MG63 (cell line): ENCODE measurements at regions not wholly inside any gene's neighbourhood (a gene's known extent, or its start where the extent isn't known, plus 50 kb on each side); places are given as distances from the start of the nearest gene placed in this dataset.
"Not testable (repeated sequence)": the region's sequence is repeated elsewhere in the genome, so short reads cannot be mapped to it uniquely, and the experiment has no call there.

Source experiments
- DNase-seq: peaks from one replicate; pipeline ENCODE4 v3.0.0-alpha.2; 2020
- H3K27me3 ChIP-seq: fragments of 250-450 bp; sonication (Bioruptor Pico); 2 replicates; pipeline ENCODE4 v1.5.1; 2020; ENCODE audit warnings: mild to moderate bottlenecking, moderate library complexity
- H3K36me3 ChIP-seq: fragments of 250-450 bp; sonication (Bioruptor Pico); 2 replicates; pipeline ENCODE4 v1.5.1; 2020; ENCODE audit warnings: mild to moderate bottlenecking, moderate library complexity
- H3K4me3 ChIP-seq: fragments of 250-450 bp; sonication (Bioruptor Pico); 2 replicates; pipeline ENCODE4 v1.5.1; 2020; ENCODE audit warnings: mild to moderate bottlenecking, moderate library complexity
- H3K9me3 ChIP-seq: fragments of 250-450 bp; sonication (Bioruptor Pico); 2 replicates; pipeline ENCODE4 v1.5.1; 2020; ENCODE audit warnings: mild to moderate bottlenecking, moderate library complexity

GRCh38 chr16:61179561-61179960 is 856.7 kb downstream of the CDH8 start:
- no peaks in the 10 kb centered on the region for H3K27me3 ChIP-seq

GRCh38 chr16:61165797-61166196 is 870.4 kb downstream of the CDH8 start:
- no peak for DNase-seq
- H3K9me3 ChIP-seq = no peaks in the 10 kb centered on the region
- no peaks in the 10 kb centered on the region for H3K27me3 ChIP-seq
- no peaks in the 10 kb centered on the region for H3K36me3 ChIP-seq
- H3K4me3 ChIP-seq = no peak overlapping the region

More at GRCh38 chr16:61179561-61179960, 856.7 kb downstream of the CDH8 start:
- no peak for DNase-seq
- H3K4me3 ChIP-seq = no peak overlapping the region
- no peaks in the 10 kb centered on the region for H3K9me3 ChIP-seq
- no peaks in the 10 kb centered on the region for H3K36me3 ChIP-seq

- no peaks in the 10 kb centered on the region for H3K36me3 ChIP-seq
- no peaks in the 10 kb centered on the region for H3K27me3 ChIP-seq
- no peaks in the 10 kb centered on the region for H3K9me3 ChIP-seq
- DNase-seq = no peak
- H3K4me3 ChIP-seq = no peak overlapping the region
Measured at GRCh38 chr16:61150351-61150750, 885.9 kb downstream of the CDH8 start.

DNA sequence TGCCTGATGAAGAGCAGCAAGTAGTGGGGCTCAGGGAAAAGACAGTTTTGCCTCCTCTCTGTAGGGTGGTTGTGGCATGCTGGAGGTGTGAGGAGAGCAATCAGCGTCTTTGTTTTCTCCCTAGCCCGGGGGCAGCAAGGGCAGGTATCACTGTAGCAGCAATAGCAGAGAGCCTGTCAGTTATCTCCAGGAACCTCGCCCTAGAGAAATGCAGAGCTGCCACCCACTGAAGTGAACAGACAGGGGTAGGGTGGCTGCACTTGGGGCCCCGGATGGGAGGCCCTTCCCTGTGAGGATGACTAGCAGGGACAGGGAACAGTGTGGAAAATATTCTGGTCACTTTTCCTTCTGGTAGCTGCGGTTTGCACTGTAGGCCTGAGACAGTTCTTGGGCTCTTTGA is 886.5 kb downstream of the CDH8 start:
- Histone ChIP-seq H3K4me3 (no peak overlapping the region), H3K36me3 (no peaks in the 10 kb centered on the region), H3K9me3 (no peaks in the 10 kb centered on the region), H3K27me3 (no peaks in the 10 kb centered on the region)
- no peak for DNase-seq

- Histone ChIP-seq H3K27me3 (no peaks in the 10 kb centered on the region), H3K9me3 (no peaks in the 10 kb centered on the region), H3K36me3 (no peaks in the 10 kb centered on the region), H3K4me3 (no peak overlapping the region)
- no peak for DNase-seq
Measured at GRCh38 chr16:61148930-61149329, 887.3 kb downstream of the CDH8 start.

GRCh38 chr16:61146429-61146828 is 889.8 kb downstream of the CDH8 start:
- Histone ChIP-seq H3K36me3 (no peaks in the 10 kb centered on the region), H3K4me3 (no peak overlapping the region), H3K9me3 (no peaks in the 10 kb centered on the region), H3K27me3 (no peaks in the 10 kb centered on the region)
- DNase-seq = no peak

DNA sequence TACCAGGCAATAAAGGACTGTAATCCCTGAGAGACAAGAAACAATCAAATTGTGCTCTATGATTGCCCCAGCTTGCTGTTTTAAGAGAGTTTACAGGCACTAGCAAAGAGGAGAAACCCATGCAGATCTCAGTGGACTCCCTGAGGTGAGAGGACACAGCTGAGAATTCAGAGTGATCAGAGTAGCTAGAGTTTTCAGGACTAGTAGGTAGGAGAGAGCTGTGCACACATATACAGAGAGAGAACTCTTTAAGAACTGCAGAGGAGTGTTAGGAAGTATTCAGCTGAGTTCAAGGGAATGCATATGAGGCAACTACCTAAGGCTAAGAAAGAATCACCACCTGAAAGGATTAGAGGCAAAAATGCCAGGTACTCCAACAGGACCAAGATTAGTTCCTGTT is 904.8 kb downstream of the CDH8 start:
- Histone ChIP-seq H3K36me3 (no peaks in the 10 kb centered on the region), H3K27me3 (no peaks in the 10 kb centered on the region), H3K9me3 (no peaks in the 10 kb centered on the region), H3K4me3 (no peak overlapping the region)
- DNase-seq = no peak

- Histone ChIP-seq H3K27me3 (no peaks in the 10 kb centered on the region), H3K36me3 (no peaks in the 10 kb centered on the region), H3K4me3 (no peak overlapping the region), H3K9me3 (no peaks in the 10 kb centered on the region)
- DNase-seq = no peak
Measured at GRCh38 chr16:61128545-61129323, 907.5 kb downstream of the CDH8 start.

- no peaks in the 10 kb centered on the region for H3K36me3 ChIP-seq
- DNase-seq = peak; percentile 41
- no peaks in the 10 kb centered on the region for H3K27me3 ChIP-seq
- no peak overlapping the region for H3K4me3 ChIP-seq
- no peaks in the 10 kb centered on the region for H3K9me3 ChIP-seq
Measured at GRCh38 chr16:61105544-61105943, 930.7 kb downstream of the CDH8 start.

DNA sequence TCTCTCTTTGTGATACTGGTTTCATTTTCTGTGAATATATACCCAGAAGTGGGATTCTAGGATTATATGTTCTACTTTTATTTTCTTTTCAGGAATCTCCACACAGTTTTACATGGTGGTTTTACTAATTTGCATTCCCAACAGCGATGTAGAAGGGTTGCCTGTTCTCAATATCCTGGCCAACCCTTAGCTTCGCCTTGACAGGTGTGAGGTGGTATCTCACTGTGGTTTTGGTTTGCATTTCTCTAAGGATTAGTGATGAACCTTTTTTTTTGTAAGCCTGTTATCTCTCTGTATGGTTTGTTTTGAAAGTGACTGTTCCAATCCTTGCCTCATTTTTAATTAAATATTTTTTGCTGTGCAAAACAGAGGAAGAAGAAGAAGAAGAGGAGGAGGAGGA is 937.7 kb downstream of the CDH8 start:
- no peaks in the 10 kb centered on the region for H3K9me3 ChIP-seq
- DNase-seq = no peak
- H3K27me3 ChIP-seq = no peaks in the 10 kb centered on the region
- H3K4me3 ChIP-seq = no peak overlapping the region
- no peaks in the 10 kb centered on the region for H3K36me3 ChIP-seq

- not testable (repeated sequence) for H3K9me3 ChIP-seq, DNase-seq, H3K36me3 ChIP-seq, H3K4me3 ChIP-seq, H3K27me3 ChIP-seq
Measured at GRCh38 chr16:61091300-61091699, 944.9 kb downstream of the CDH8 start.

GRCh38 chr16:61083711-61084110 is 952.5 kb downstream of the CDH8 start:
- H3K36me3 ChIP-seq = no peaks in the 10 kb centered on the region
- H3K27me3 ChIP-seq = no peaks in the 10 kb centered on the region
- H3K9me3 ChIP-seq = no peaks in the 10 kb centered on the region
- H3K4me3 ChIP-seq = no peak overlapping the region
- DNase-seq = no peak

DNA sequence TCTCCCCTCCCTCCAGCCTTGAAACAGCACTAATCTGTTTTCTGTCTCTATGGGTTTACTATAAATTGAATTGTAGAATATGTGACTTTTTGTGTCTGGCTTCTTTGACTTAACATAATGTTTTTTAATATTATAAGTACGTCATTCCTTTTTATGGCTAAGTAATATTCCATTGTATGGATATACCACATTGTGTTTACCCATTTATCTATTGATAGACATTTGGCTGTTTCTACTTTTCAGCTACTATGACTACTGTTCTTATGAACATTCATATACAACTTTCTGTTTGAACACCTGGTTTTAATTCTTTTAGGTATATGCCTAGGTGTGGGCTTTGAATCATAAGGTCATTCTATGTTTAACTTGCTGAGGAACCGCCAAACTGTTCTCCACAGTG is 961.9 kb downstream of the CDH8 start:
- Histone ChIP-seq H3K9me3 (no peaks in the 10 kb centered on the region), H3K36me3 (no peaks in the 10 kb centered on the region), H3K4me3 (no peak overlapping the region), H3K27me3 (no peaks in the 10 kb centered on the region)
- DNase-seq = no peak

DNA sequence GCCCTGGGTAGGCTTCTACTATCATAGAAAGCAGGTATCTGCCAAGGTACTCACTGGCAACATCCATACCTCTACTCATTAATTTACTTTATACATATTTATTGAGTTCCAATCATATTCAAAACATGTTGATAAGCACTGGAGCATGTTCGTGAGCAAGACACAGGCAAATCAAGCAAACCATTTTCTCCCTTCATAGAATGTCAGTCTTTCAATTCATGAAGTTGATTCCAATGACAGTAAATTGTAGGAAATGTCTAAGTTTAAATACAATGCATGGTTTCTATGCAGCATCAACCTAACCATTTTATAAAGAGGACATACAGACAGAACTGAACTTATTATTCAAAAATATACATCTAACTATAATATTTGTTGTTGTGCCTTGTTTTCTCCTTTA is 978.6 kb downstream of the CDH8 start:
- no peak overlapping the region for H3K4me3 ChIP-seq
- no peaks in the 10 kb centered on the region for H3K9me3 ChIP-seq
- no peak for DNase-seq
- H3K27me3 ChIP-seq = no peaks in the 10 kb centered on the region
- no peaks in the 10 kb centered on the region for H3K36me3 ChIP-seq

DNA sequence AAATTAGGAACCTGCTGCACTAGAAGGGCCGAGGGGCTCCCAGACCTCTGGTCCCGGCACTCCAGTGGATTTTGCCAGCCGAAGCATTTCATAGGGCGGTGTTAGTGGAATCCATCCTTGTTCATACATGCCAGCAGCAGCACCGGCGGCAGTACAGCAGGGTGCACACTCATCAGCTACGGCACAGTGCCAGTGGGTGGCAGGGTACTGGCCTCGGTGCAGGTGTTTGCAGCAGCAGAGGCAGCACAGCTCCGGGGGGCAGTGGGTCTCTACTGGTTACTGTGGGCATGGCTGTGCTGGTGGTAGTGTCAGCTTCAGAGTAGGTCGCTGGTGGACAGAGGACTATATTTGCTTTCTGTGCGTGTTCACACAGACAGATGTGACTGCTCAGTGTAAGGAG is 985.7 kb downstream of the CDH8 start:
- Histone ChIP-seq H3K36me3 (no peaks in the 10 kb centered on the region), H3K9me3 (no peaks in the 10 kb centered on the region), H3K4me3 (no peak overlapping the region), H3K27me3 (no peaks in the 10 kb centered on the region)
- DNase-seq = no peak

- Histone ChIP-seq H3K9me3 (no peaks in the 10 kb centered on the region), H3K4me3 (no peak overlapping the region), H3K36me3 (no peaks in the 10 kb centered on the region), H3K27me3 (no peaks in the 10 kb centered on the region)
- no peak for DNase-seq
Measured at GRCh38 chr16:61045931-61046330, 990.3 kb downstream of the CDH8 start.

- DNase-seq = no peak
- H3K4me3 ChIP-seq = no peak overlapping the region
- H3K9me3 ChIP-seq = no peaks in the 10 kb centered on the region
Measured at GRCh38 chr16:61042737-61043136, 993.5 kb downstream of the CDH8 start.

GRCh38 chr16:61030616-61031015 is 1005.6 kb downstream of the CDH8 start:
- H3K27me3 ChIP-seq = no peaks in the 10 kb centered on the region
- no peak for DNase-seq
- no peaks in the 10 kb centered on the region for H3K36me3 ChIP-seq
- H3K4me3 ChIP-seq = no peak overlapping the region
- H3K9me3 ChIP-seq = no peaks in the 10 kb centered on the region

More at GRCh38 chr16:61042737-61043136, 993.5 kb downstream of the CDH8 start:
- Histone ChIP-seq H3K27me3 (no peaks in the 10 kb centered on the region), H3K36me3 (no peaks in the 10 kb centered on the region)
